ENCODE measurements at regions not wholly inside any gene's neighbourhood (a gene's known extent, or its start where the extent isn't known, plus 50 kb on each side); places are given as distances from the start of the nearest gene placed in this dataset.

- no peak overlapping the region for H3K4me3 ChIP-seq
- no peak overlapping the region for H3K27ac ChIP-seq
- DNase-seq (ENCODE audit: extremely low spot score in 2 of 2): no peak
- H3K36me3 ChIP-seq: no peaks in the 10 kb centered on the region
- H3K4me1 ChIP-seq: no peaks in the 10 kb centered on the region
- H3K27me3 ChIP-seq: no peaks in the 10 kb centered on the region
- H3K9me3 ChIP-seq: no peaks in the 10 kb centered on the region
- TF ChIP-seq CTCF (IDR thresholded peaks at IDR 0.05) (no peak), POLR2AphosphoS5 (IDR thresholded peaks at IDR 0.05; ENCODE audit: insufficient read depth in 1 of 2, low read depth in 1 of 2) (no peak), POLR2A (IDR thresholded peaks at IDR 0.05) (no peak)
- intact Hi-C loops (cut with DNase I): no loop called here
Observed at GRCh38 chr11:31968461-31969358, 122.2 kb upstream of the RCN1 start.

DNA sequence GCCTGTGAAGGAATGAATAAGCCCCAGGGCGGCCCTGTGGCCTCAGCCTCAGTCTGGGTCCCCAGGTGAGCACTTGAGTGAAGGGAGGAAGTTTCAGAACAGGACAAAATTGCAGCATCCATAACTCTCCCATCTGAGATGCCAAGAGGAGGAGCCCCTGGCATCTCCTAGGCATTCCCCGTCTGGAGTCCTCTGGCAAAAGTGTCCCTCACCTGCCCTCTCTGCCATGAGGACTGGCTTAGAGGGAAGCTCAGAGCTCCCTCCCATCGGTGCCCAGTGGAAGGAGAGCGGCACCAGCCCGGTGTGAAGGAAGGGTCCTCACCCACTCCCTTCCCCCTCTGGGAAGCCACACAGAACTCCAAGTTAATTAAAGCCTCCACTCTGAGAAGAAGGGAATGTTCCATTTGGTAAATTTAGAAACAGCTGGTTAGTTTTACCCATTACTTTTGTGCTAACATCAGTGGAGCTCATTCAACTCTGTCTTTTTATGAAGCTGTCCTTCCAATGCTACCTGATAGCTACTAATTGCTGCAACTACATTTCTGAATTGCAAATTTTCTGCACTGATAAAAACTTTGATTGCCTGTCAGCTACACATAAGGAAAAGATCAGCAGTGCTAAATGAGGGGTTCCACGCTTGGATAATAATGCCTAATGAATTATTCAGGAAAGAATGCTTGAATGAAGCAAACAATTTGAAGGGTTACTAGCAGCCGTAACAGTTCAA, 123.3 kb upstream of the RCN1 start:
- H3K27me3 ChIP-seq: no peaks in the 10 kb centered on the region
- H3K4me3 ChIP-seq: no peak overlapping the region
- intact Hi-C loops (cut with DNase I): no loop called here
- H3K9me3 ChIP-seq: no peaks in the 10 kb centered on the region
- no peaks in the 10 kb centered on the region for H3K4me1 ChIP-seq
- no peaks in the 10 kb centered on the region for H3K36me3 ChIP-seq
- TF ChIP-seq POLR2AphosphoS5 (IDR thresholded peaks at IDR 0.05; ENCODE audit: insufficient read depth in 1 of 2, low read depth in 1 of 2): no peak
- no peak for TF ChIP-seq POLR2A (IDR thresholded peaks at IDR 0.05)
- no peak for TF ChIP-seq CTCF (IDR thresholded peaks at IDR 0.05)
- DNase-seq (ENCODE audit: extremely low spot score in 2 of 2): peak in 1 of 2 donors; percentile 67
- no peak overlapping the region for H3K27ac ChIP-seq

- no peaks in the 10 kb centered on the region for H3K36me3 ChIP-seq
- TF ChIP-seq CTCF (IDR thresholded peaks at IDR 0.05) (no peak), POLR2A (IDR thresholded peaks at IDR 0.05) (no peak), POLR2AphosphoS5 (IDR thresholded peaks at IDR 0.05; ENCODE audit: insufficient read depth in 1 of 2, low read depth in 1 of 2) (no peak)
- no peaks in the 10 kb centered on the region for H3K27me3 ChIP-seq
- H3K27ac ChIP-seq: no peak overlapping the region
- peak in 1 of 2 donors; percentile 80 for DNase-seq (ENCODE audit: extremely low spot score in 2 of 2)
- H3K9me3 ChIP-seq: no peaks in the 10 kb centered on the region
- H3K4me1 ChIP-seq: no peaks in the 10 kb centered on the region
- intact Hi-C loops (cut with DNase I): no loop called here
- H3K4me3 ChIP-seq: no peak overlapping the region
Observed at GRCh38 chr11:31966846-31967245, 124.0 kb upstream of the RCN1 start.

DNA sequence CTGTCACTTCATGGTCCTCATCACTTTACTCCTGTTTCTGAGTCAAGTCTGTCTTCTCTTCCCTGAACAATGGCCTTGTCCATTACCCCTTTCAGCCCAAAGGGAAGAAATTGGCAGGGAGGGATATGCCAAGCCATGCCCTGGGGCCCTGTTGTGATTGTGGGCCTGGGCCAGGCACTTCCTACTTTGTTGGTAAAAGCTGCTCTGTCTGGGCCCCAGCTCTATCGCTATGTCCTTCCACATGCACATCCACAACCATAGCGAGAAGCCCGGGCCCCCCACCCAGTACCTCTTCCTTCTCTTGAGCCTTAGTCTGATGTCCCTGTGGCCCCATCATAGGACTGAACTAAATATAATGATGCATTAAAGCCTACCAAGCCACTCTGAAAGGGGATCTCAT, 126.7 kb upstream of the RCN1 start:
- no peak for TF ChIP-seq POLR2AphosphoS5 (IDR thresholded peaks at IDR 0.05; ENCODE audit: insufficient read depth in 1 of 2, low read depth in 1 of 2)
- TF ChIP-seq CTCF (IDR thresholded peaks at IDR 0.05): no peak
- no peak for TF ChIP-seq POLR2A (IDR thresholded peaks at IDR 0.05)

More for the DNA sequence above, 126.7 kb upstream of the RCN1 start:
- no peak overlapping the region for H3K4me3 ChIP-seq
- H3K4me1 ChIP-seq: no peaks in the 10 kb centered on the region
- no peaks in the 10 kb centered on the region for H3K27me3 ChIP-seq
- H3K27ac ChIP-seq: no peak overlapping the region
- peak in 1 of 2 donors; percentile 52 for DNase-seq (ENCODE audit: extremely low spot score in 2 of 2)
- intact Hi-C loops (cut with DNase I): no loop called here
- H3K9me3 ChIP-seq: no peaks in the 10 kb centered on the region
- H3K36me3 ChIP-seq: no peaks in the 10 kb centered on the region

Data from vagina (tissue), 2 donors.